ENCODE measurements at regions not wholly inside any gene's neighbourhood (a gene's known extent, or its start where the extent isn't known, plus 50 kb on each side); places are given as distances from the start of the nearest gene placed in this dataset.

GRCh38 chr20:63116412-63117106 lies 99.4 kb downstream of the YTHDF1 start (continued):
- TF ChIP-seq ARID4A (CRISPR knock-in tag; IDR thresholded peaks at IDR 0.05; ENCODE audit: borderline replicate concordance) (no peak), HCFC1 (IDR thresholded peaks at IDR 0.05; ENCODE audit: low read depth, low read length) (no peak), HMG20B (CRISPR knock-in tag; conservative IDR thresholded peaks at IDR 0.05) (no peak), RBM22 (optimal IDR thresholded peaks at IDR 0.05; ENCODE audit: low read length) (no peak), KLF11 (CRISPR knock-in tag; IDR thresholded peaks at IDR 0.05) (peak; percentile 94), ETS1 (CRISPR knock-in tag; IDR thresholded peaks at IDR 0.05) (peak; percentile 88), ATF3 (CRISPR knock-in tag; IDR thresholded peaks at IDR 0.05) (peak; percentile 66), RXRB (CRISPR knock-in tag; IDR thresholded peaks at IDR 0.05; ENCODE audit: borderline replicate concordance) (peak; percentile 69), DMTF1 (CRISPR knock-in tag; IDR thresholded peaks at IDR 0.05) (no peak), ZKSCAN5 (CRISPR knock-in tag; IDR thresholded peaks at IDR 0.05) (0 out of 2 replicates have a peak, but pooled peaks have one; percentile 48), TEAD3 (CRISPR knock-in tag; optimal IDR thresholded peaks at IDR 0.05; ENCODE audit: borderline replicate concordance) (peak; percentile 14), ZMYM4 (CRISPR knock-in tag; IDR thresholded peaks at IDR 0.05) (0 out of 2 replicates have a peak, but pooled peaks have one; percentile 29), SOX13 (IDR thresholded peaks at IDR 0.05) (no peak), SOX13 (CRISPR knock-in tag; conservative IDR thresholded peaks at IDR 0.05 in 1 of 2, IDR thresholded peaks at IDR 0.05 in 1 of 2) (peak in 1 of 2 experiments; percentile 50; a peak in 1 of 4 replicates), ZNF232 (CRISPR knock-in tag; IDR thresholded peaks at IDR 0.05; ENCODE audit: borderline replicate concordance) (peak; percentile 97), RBFOX2 (IDR thresholded peaks at IDR 0.05; ENCODE audit: low read depth, low read length) (no peak), ZNF460 (CRISPR knock-in tag; IDR thresholded peaks at IDR 0.05; ENCODE audit: borderline replicate concordance) (no peak)

Data from HepG2 (cell line).